Peyer's patch (tissue), 4 donors: ENCODE measurements at regions not wholly inside any gene's neighbourhood (a gene's known extent, or its start where the extent isn't known, plus 50 kb on each side); places are given as distances from the start of the nearest gene placed in this dataset.

ENCODE experiments used
- CTCF ChIP-seq, 6 experiments: fragments of 450-650 bp in 4 of 6; fragments of 200-600 bp in 2 of 6; sonication (generic) in 1 of 6; IDR thresholded peaks; one replicate each; pipeline ENCODE4 v1.5.1; 2017 to 2019; ENCODE audit warnings: antibody characterized with exemption in 6 of 6, mild to moderate bottlenecking in 3 of 6, moderate library complexity in 1 of 6
- POLR2A ChIP-seq, 2 donors: fragments of 450-650 bp; IDR thresholded peaks; one replicate each; pipeline ENCODE4 v1.5.1; 2017; ENCODE audit warnings: antibody characterized with exemption in 2 of 2, mild to moderate bottlenecking in 2 of 2, moderate library complexity in 2 of 2

DNA sequence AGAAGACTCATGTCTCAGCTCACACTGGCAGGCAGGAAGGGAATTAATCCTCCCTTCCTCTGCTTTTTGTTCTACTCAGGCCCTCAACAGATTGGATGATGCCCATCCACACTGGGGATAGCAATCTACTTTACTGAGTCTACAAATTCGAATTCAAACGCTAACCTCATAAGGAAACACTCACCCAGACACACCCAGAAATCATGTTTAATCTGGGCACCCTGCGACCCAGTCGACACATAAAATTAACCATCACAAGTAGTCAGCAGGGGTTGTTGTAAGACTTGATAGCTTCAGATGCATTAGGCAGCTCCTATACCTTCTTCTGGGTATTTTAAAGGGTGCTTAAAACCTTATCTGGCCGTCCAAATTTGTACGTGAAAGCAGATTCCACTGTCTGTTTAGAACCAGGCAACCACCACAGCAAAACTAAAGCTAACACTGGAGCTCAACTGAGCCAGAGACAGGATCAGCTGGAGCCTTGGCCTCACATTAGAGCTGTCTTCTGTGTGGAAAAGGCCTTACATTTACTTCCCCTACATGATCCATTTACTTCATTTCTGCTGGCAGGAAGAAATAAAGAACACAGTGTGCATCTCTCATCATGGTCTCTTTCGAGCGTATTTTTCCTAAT, 407.3 kb upstream of the PPP2R3A start:
- TF ChIP-seq CTCF (IDR thresholded peaks at IDR 0.05) = no peak
- no peak for TF ChIP-seq POLR2A (IDR thresholded peaks at IDR 0.05)
